HG02610 (cell line): ENCODE measurements at regions not wholly inside any gene's neighbourhood (a gene's known extent, or its start where the extent isn't known, plus 50 kb on each side); places are given as distances from the start of the nearest gene placed in this dataset.
"Not testable (repeated sequence)": the region's sequence is repeated elsewhere in the genome, so short reads cannot be mapped to it uniquely, and the experiment has no call there.

Experiments
- ATAC-seq: cut with Tn5 transposase; IDR thresholded peaks from one replicate; pipeline ENCODE4 v1.9.1; 2021; ENCODE audit warnings: mild to moderate bottlenecking, moderate library complexity; ENCODE audit not compliant: unreplicated experiment

DNA sequence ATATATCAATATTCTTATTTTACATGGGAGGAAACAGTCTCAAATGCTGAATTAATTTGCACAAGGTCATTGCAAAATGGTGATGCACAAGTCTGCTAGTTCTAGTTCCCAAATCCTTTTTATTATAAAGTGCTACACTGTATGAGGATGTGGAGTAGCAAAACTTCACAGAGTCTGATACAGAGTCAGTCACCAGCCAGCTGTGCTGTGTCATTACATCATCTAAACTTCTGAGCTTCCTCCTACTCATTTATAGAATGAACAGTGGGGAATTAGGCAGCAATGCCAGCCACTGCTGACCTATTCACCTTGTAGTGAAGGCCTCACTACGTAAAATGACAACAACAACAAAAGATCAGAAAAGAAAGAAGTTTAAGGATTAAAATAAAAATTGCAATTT, 357.8 kb downstream of the TMEM167A start:
- peak; percentile 92 for ATAC-seq

DNA sequence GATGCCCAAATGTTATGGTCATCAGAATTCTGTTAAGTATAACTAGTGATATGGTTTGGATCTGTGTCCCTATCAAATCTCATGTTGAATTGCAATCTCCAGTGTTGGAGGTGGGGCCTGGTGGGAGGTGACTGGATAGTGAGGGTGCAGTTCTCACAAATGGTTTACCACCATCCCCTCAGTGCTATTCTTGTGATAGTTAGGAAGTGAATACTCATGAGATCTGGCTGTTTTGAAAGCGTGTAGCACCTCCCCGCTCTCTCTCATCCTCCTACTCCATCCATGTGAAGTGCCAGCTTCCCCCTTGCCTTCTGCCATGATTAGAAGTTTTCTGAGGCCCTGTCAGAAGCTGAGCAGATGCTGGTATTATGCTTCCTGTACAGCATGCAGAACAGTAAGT, 359.5 kb downstream of the TMEM167A start:
- ATAC-seq = no peak

GRCh38 chr5:82714732-82715131, 362.5 kb downstream of the TMEM167A start:
- ATAC-seq = not testable (repeated sequence)

DNA sequence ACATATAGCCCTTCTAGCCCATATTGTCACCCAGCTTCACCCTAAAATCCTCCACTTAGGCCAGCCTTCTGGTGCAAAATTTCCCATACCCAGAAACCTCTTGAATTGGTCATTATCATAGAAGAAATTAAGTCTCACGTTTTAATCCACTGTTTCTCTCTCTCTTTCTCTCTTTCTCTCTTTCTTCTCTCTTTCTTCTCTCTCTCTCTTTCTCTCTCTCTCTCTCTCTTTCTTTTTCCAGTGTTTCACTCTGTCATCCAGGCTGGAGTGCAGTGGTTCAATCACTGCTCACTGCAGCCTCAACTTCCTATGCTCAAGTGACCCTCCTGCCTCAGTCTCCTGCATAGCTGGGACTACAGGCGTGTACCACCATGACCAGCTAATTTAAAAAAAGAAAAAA, 363.4 kb downstream of the TMEM167A start:
- ATAC-seq = no peak

DNA sequence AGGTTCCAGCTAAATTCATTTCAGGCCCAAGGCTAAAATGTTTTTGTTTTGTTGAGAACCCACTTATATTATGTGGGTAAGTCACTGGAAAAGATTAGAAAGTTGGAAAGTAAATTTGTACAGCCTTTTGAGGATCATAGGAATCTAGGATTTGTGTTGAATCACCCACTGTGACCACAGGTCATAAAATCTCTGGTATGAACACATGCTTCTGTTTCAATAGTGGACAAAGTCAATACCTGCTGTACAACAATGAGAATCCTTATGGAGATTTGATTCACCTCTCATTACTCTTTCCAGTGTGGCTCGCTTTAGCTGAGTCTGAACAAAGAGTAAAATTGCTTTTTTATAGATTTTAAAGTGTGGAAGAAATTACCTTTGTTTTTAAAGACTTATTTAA, 369.5 kb downstream of the TMEM167A start:
- no peak for ATAC-seq

DNA sequence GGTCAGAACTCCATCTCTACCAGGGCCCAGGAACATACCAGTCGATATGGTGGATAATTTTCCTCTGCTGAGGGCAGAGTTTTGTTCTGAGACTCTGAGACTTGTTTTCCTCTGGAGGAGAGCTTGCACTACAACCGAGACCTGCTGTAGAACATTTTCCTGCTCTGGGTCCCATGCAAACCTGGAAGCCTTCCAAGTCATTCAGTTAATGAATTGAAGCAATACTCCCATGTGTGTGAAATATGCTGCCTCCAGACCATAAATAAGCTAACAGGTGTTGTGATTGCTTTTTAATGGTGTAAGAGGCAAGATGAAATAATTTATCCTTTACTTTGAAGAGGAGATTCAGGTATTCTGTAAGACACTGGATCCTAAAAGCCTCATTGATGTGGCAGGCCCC, 372.8 kb downstream of the TMEM167A start:
- no peak for ATAC-seq

GRCh38 chr5:82702046-82702445, 375.1 kb downstream of the TMEM167A start:
- no peak for ATAC-seq

- no peak for ATAC-seq
Observed at GRCh38 chr5:82699737-82700136, 377.5 kb downstream of the TMEM167A start.

- no peak for ATAC-seq
Observed at GRCh38 chr5:82698026-82698425, 379.2 kb downstream of the TMEM167A start.

DNA sequence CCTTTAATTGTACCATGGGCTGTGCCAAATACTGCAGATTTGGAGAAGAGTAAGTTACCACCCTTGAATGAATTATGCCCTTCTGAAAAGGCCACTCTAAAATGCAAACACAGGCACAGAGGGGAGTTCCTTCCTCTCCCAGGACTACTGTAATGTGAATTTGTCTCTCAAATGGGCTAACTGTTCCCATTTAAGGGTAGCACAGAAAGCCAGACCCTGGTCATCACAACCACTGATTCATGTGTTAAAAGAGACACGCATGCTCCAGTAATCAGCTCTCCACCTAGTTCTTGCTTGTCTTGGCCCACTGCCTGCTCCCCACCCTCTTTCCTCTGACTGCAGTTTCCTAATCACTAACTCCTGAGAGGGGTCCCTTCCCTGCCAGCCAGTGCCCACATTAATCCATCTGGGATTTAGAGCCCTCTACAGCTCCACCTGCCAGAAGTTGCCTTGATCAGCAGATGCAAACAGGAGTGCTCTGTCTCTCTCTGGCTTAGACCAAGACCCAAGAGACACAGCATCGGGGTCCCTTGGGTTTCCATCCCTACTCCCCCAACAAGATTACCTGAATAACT, 382.4 kb downstream of the TMEM167A start:
- no peak for ATAC-seq

DNA sequence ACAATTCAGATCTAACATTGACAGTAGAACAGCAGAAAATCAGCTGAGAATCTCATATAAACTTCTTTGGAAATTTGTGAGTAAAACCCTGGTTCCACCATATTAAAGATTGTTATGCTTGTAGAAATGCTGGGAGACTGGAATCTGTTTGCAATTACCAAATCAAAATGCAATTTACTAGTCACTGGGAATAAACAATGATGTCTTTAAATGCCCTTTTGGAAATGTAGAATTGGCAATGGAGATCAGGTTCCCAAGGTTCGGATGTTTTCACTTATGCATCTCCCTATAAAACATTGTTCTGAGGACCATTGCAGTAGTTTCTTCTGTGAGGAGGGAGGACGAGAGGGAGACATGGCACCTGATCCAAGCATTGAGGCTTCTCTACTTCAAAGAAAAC, 384.4 kb downstream of the TMEM167A start:
- ATAC-seq = no peak

GRCh38 chr5:82684659-82685058, 392.5 kb downstream of the TMEM167A start:
- no peak for ATAC-seq

- no peak for ATAC-seq
Observed at GRCh38 chr5:82684165-82684564, 393.0 kb downstream of the TMEM167A start.

- ATAC-seq = no peak
Observed at GRCh38 chr5:82679660-82680059, 397.5 kb downstream of the TMEM167A start.

DNA sequence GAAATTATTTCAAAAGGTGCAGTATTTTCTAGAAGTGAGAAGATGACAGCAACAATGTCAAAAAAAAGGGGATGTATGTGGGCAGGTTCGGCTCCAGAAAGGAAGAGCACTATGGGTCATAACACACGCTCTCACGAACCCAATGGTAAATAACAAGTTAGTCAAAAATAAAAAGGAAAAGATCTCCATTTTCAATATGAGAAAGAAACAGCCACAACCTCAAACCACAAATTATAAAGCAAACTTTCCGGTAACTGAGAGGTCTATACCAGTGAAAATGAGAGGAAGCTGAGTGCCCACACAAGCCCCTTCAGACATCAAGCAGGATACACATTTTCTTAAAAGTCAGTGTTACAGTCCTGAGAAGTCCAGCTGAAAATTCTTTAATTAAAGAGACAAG, 398.5 kb upstream of the RPS23 start:
- peak; percentile 87 for ATAC-seq

DNA sequence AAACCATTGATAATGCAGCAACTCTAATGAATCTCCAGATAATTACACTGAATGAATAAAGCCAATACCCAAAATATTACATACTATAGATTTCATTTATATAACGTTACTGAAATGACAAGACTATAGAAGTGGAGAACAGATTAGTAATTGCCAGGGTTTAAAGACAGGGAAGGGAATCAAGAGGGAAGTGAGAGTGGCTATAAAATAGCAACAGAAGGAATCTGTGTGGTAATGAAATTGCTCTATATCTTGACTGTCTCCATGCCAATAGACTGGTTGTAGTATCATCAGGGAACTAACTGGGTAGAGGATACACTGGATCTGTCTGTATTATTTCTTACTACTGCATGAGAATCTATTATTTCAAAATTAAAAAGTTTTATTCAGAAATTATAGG, 396.5 kb upstream of the RPS23 start:
- no peak for ATAC-seq

DNA sequence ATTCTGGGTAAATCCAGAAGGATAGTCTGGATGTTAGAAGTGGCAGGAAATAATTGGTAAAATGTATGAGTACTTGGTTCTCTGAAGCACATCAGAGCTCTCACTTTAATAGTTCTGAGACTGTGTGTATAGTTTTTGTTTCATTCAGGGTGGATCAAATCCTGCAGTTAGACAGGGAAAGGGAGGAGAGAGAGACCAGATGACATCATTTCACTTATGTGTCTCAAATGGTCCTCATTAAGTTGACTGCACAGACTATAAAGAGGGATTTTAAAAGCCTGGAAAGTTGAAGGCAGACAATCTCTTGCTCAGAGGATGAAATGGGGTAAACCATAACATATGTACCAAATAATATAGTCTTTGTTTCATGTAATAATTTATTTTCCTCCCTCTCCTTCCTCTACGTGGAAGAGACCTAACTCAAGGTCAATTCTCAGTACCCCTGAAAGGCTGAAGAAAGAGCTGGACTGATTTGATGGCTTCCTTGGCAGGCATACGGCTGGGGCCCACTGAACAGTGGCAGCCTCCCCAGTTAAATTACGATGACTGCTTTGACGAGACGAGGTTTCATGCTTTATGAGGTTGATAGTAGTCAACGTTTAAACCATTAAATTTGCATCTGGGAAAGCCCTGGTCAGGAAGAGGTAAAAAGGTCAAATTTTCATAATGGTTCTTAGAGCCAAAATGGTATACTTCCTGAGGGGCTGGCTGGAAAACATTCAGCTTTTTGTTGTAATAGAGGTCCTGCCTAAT, 395.1 kb upstream of the RPS23 start:
- ATAC-seq = no peak

GRCh38 chr5:82670692-82671091, 392.5 kb upstream of the RPS23 start:
- no peak for ATAC-seq

DNA sequence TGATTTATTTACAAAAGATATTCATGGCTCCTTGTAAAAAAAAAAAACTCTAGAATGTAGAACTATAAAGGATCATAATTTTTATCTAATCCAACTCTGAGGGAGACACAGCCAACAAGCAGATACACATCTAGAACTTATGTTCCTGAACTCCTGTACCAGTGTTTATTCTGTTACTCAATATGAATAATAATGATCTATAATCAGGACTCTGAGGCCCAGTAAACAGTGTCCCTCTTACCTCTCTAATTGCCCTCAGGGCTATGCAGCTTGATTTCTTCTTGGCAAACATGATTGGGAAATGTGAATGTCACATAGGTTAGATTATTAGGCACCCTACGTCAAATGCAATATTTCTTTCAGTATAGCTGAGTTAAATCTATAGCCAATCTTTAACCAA, 391.6 kb upstream of the RPS23 start:
- no peak for ATAC-seq

- ATAC-seq = no peak
Observed at GRCh38 chr5:82666312-82666711, 388.2 kb upstream of the RPS23 start.

- no peak for ATAC-seq
Observed at GRCh38 chr5:82664732-82665131, 386.6 kb upstream of the RPS23 start.

GRCh38 chr5:82663225-82663624, 385.1 kb upstream of the RPS23 start:
- ATAC-seq = no peak

DNA sequence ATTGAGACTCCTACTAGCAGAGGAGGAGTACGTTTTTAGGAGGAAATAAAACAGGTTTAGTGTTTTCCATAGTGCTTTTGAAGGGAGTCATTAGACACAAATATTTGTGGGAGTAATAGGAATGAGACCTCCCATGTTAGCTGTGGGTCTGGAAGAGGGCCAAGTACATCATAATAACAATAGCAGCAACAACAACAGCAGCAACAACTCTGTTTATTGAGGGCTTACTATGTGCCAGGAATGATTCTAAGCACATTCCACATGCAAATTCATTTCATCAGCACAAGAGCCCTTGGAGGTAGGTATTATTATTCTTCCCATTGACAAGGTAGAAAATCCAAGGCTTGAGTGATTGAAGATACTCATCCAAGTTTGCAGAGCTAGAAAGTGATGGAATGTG, 384.2 kb upstream of the RPS23 start:
- ATAC-seq = no peak
